ENCODE measurements at regions not wholly inside any gene's neighbourhood (a gene's known extent, or its start where the extent isn't known, plus 50 kb on each side); places are given as distances from the start of the nearest gene placed in this dataset.
A peak's percentile ranks its signal among the peaks of the same experiment; 100 is the strongest.

- no peak for DNase-seq
Measured at GRCh38 chr4:180564026-180564425, 1679.2 kb upstream of the TENM3 start.

GRCh38 chr4:180564448-180564847, 1678.8 kb upstream of the TENM3 start:
- DNase-seq: no peak

GRCh38 chr4:180565856-180566431, 1677.3 kb upstream of the TENM3 start:
- no peak for DNase-seq

GRCh38 chr4:180566492-180566891, 1676.7 kb upstream of the TENM3 start:
- no peak for DNase-seq

- no peak for DNase-seq
Measured at GRCh38 chr4:180567080-180567479, 1676.1 kb upstream of the TENM3 start.

- no peak for DNase-seq
Measured at GRCh38 chr4:180571516-180572055, 1671.6 kb upstream of the TENM3 start.

- DNase-seq: no peak
Measured at GRCh38 chr4:180578175-180578574, 1665.0 kb upstream of the TENM3 start.

GRCh38 chr4:180581061-180581460, 1662.1 kb upstream of the TENM3 start:
- no peak for DNase-seq

- no peak for DNase-seq
Measured at GRCh38 chr4:180587379-180587778, 1655.8 kb upstream of the TENM3 start.

GRCh38 chr4:180589575-180589974, 1653.6 kb upstream of the TENM3 start:
- DNase-seq: no peak

- DNase-seq: no peak
Measured at GRCh38 chr4:180596888-180597483, 1646.2 kb upstream of the TENM3 start.

GRCh38 chr4:180598281-180598680, 1644.9 kb upstream of the TENM3 start:
- DNase-seq: no peak

- DNase-seq: no peak
Measured at GRCh38 chr4:180603791-180604190, 1639.4 kb upstream of the TENM3 start.

GRCh38 chr4:180610324-180610723, 1632.9 kb upstream of the TENM3 start:
- no peak for DNase-seq

GRCh38 chr4:180615746-180616145, 1627.5 kb upstream of the TENM3 start:
- no peak for DNase-seq

- DNase-seq: no peak
Measured at GRCh38 chr4:180617196-180617595, 1626.0 kb upstream of the TENM3 start.

- no peak for DNase-seq
Measured at GRCh38 chr4:180618396-180618795, 1624.8 kb upstream of the TENM3 start.

GRCh38 chr4:180619440-180619839, 1623.8 kb upstream of the TENM3 start:
- DNase-seq: no peak

GRCh38 chr4:180622254-180622653, 1620.9 kb upstream of the TENM3 start:
- DNase-seq: no peak

GRCh38 chr4:180625653-180626052, 1617.5 kb upstream of the TENM3 start:
- no peak for DNase-seq

- DNase-seq: no peak
Measured at GRCh38 chr4:180630012-180630665, 1613.1 kb upstream of the TENM3 start.

- DNase-seq: no peak
Measured at GRCh38 chr4:180634306-180634705, 1608.9 kb upstream of the TENM3 start.

GRCh38 chr4:180635281-180635680, 1607.9 kb upstream of the TENM3 start:
- no peak for DNase-seq

GRCh38 chr4:180636696-180637404, 1606.4 kb upstream of the TENM3 start:
- peak; percentile 64 for DNase-seq

Data from amniotic stem cell (primary cell).